ENCODE measurements at regions not wholly inside any gene's neighbourhood (a gene's known extent, or its start where the extent isn't known, plus 50 kb on each side); places are given as distances from the start of the nearest gene placed in this dataset.

GRCh38 chr9:120265791-120266190, 314.2 kb downstream of the CDK5RAP2 start:
- ChIA-PET CTCF (interaction anchor here (0.7 kb wide), 1 partner anchor 64 kb away, joined by 3 read pairs; no protein-coding TSS in a partner anchor), POLR2A (no interaction called here)
- no peak for DNase-seq (ENCODE audit: low spot score)
- no peaks in the 10 kb centered on the region for H3K36me3 Mint-ChIP-seq
- no peak overlapping the region for H3K27ac Mint-ChIP-seq
- peaks cover 9% of the 10 kb centered on the region for H3K9me3 Mint-ChIP-seq
- no peak overlapping the region for H3K4me3 Mint-ChIP-seq
- TF ChIP-seq ARID4B (CRISPR knock-in tag; IDR thresholded peaks at IDR 0.05; ENCODE audit: borderline replicate concordance) (no peak), JUN (CRISPR knock-in tag; IDR thresholded peaks at IDR 0.05) (no peak), NFATC4 (CRISPR knock-in tag; IDR thresholded peaks at IDR 0.05) (no peak), ZNF512 (CRISPR knock-in tag; IDR thresholded peaks at IDR 0.05; ENCODE audit: borderline replicate concordance) (no peak), E2F4 (CRISPR knock-in tag; IDR thresholded peaks at IDR 0.05; ENCODE audit: borderline replicate concordance, low read depth) (no peak), ESRRA (CRISPR knock-in tag; IDR thresholded peaks at IDR 0.05; ENCODE audit: borderline replicate concordance) (no peak), E2F5 (CRISPR knock-in tag; IDR thresholded peaks at IDR 0.05) (no peak), CTCF (IDR thresholded peaks at IDR 0.05) (no peak), ELF4 (CRISPR knock-in tag; IDR thresholded peaks at IDR 0.05; ENCODE audit: low read depth) (no peak), MXD4 (CRISPR knock-in tag; IDR thresholded peaks at IDR 0.05; ENCODE audit: borderline replicate concordance) (no peak), PREB (CRISPR knock-in tag; IDR thresholded peaks at IDR 0.05; ENCODE audit: borderline replicate concordance) (no peak), ZNF281 (CRISPR knock-in tag; IDR thresholded peaks at IDR 0.05) (no peak)
- no peak for ATAC-seq
- no peaks in the 10 kb centered on the region for H3K27me3 Mint-ChIP-seq (ENCODE audit: low read depth)
- H3K4me1 Mint-ChIP-seq: no peaks in the 10 kb centered on the region
